NCI-H1930 (cell line): ENCODE measurements at regions not wholly inside any gene's neighbourhood (a gene's known extent, or its start where the extent isn't known, plus 50 kb on each side); places are given as distances from the start of the nearest gene placed in this dataset.

ENCODE experiments used
- DNase-seq, 2 experiments: peaks; one replicate each; lab custom pipeline; 2025; lab: John Stamatoyannopoulos, UW

DNA sequence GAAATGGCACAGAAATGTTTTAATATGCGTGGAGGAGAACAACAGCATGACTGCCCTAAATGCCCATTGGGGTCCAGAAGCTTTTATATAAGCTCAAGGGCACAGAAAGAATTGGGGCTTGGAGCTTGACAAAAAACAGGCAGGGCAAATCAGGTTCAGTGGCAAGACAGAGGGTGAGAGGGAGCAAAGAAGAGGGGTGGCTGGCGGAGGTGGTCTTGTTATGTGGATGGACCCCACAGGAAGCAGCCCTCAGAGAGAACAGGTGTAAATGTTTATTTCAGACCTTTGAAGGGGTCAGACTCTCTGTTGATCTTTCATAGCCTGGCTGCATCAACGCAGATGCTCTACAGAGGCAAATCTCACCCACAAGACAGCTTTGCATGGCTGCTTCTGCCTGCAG is 213.1 kb upstream of the B3GAT1 start:
- DNase-seq = no peak

DNA sequence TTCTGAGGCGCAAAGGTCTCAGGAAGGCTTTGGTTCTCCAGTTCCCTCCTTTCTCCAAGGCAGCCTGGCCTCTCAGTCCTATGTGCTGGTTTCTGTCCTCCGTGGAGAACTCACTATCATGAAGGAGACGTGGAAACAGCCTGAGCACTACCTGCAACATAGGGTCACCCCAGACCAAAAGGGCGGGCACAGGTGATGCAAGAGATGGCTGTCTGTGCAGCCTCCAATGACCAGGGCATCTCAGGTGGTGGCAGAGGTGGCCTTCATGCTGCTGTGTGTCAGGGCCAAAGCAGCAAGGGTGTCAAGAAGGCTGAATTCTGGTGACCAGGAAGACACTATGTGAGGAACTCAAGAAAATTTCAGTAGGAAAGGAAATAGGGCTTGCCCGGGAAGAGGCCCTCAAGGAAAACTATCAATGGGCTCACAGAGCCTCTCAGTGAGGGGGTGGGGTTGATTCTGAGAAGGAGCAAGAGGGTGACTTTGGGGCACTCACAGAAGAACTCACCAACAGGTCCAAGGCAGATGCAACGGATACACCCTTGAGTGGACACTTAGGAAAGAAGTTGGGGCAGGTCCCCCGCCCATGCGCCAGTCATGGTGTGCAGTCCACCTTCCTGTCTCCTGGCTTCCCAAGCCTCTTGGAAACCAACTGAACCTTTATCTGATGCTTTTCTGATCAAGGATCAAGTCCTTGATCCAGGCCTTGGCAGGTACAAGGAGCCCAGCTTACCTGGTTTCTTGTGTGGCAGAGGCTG is 212.3 kb upstream of the B3GAT1 start:
- DNase-seq = no peak

DNA sequence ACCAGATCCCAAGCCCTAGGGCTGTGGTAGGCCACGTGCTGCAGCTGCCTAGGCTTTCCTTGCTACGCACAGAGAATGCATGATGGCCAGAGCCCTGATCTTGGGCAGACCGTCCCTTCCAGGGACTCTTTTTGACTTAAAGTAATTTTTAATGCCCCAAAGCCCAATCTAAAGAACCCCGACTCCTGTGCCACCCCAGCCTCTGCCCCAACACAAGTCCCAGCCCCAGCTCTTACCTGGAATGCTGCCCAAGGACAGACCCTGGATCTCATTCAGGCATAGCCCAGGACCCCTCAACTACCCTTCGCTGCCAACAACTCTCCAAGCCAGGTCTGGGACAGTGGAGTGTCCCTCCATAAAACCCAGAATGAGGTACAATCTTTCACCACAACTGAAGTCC is 211.7 kb upstream of the B3GAT1 start:
- DNase-seq = no peak

DNA sequence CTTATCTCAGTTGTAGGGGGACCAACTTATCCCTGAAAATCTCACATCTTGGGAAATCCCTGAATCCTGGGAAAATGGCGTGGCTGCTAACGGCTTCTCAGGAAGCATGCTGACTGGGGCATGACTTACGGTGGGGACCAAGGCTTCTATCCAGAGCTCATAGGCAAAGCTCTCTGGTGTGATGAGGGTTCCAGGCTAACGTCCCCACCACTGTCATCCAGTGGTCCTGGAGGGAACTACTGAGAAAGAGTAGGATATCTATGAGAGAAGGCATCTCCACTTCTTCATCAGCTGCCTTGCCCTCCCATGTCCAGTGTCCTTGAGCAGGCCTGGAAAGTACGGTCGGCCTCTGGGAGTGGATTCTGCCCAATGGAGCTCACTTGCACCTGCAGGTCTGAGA is 210.4 kb upstream of the B3GAT1 start:
- no peak for DNase-seq

DNA sequence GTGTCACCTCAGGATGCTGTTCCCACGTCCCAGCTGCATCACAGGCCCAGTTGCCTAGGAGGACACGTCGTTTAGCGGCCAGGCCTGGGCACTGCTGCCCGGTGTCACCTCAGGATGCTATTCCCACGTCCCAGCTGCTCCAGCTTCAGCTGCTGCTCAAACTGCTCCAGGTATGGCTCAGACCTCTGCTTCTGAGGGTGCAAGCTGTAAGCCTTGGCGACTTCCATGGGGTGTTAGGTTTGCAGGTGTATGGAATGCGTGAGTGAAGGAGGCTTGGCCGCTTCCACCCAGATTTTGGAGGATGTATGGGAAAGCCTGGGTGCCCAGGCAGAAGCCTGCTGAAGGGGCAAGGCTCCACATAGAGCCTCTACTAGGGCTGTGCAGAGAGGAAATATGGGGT is 205.3 kb upstream of the B3GAT1 start:
- DNase-seq = no peak

DNA sequence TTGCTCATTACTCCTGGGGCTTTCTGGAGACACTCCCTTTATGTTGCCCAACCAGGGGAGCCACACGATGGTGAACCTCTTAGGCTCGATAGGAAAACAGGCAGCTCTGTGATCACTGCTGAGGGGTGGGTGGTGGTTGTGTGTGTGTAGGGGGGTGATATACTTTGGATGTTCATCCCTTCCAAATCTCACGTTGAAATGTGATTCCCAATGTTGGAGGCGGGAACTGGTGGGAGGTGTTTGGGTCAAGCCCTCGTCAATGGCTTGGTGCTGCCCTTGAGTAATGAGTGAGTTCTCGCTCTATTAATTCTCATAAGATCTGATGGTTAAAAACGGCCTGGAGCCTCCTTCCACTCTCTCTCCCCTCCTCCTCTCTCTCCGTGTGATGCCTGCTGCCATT is 204.0 kb upstream of the B3GAT1 start:
- DNase-seq = no peak

DNA sequence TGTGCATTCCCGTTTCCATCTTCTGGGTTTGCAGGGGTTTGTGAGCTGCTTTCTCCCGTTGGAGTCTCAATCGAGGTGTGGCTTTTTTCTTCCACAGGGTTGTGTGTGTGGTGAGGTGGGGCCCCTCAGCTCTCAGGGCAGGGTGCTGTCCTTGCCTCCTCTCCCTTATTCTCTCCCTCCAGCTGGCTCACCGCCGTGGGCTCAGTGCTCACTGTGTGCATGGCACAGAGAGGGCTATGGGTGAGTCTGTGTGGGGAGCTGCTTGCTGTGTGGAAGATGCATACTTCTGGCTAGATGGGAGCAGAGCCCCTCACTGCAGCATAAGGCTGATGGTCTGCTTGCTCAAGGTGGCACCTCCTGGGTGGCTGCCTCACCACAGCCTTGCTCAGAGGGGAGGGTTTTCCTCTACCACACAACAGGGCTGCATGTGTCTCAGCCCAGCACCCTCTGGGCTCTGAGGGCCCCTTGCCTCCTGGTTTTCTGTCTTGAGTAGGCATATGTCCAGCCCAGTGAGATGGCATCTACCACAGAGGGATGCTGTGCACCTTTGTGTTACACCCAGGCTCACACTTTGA is 203.1 kb upstream of the B3GAT1 start:
- DNase-seq = no peak

DNA sequence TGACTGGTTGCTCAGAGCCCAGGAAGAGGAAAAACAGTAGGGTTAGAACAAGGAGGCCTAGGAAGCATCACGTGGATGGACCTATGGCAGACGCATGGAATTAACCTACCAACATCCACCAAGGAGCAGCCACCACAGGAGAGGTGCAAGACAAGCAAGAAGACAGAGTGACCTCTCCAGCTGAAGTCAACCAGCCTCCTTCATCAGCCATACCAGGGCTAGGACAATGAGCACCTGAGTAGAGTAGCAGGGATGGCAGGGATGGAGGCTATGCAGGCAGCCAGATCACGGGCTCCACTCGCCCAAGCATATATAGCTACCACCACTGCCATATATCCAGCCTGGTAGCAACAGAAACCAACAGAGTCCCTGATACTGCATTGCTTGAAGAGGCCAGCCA is 202.1 kb upstream of the B3GAT1 start:
- no peak for DNase-seq

DNA sequence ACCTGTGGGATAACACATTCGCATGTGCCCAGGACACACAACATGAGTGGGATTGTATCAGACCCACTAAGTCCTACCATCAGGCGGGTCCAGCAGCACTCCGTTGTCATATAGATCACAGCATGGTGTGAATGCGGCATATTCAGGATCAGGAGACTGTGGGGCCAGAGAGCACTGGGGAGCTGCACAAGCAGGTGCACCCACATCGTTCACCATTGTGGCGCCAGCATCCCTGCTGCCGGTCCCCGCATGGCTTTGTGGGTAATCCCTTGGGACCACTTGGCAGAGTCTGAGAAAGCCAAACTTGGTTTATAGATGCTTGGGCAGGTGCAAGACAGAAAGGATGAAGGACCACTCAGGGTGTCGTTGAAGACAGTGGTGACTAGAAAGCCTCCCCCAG is 201.6 kb upstream of the B3GAT1 start:
- no peak for DNase-seq

DNA sequence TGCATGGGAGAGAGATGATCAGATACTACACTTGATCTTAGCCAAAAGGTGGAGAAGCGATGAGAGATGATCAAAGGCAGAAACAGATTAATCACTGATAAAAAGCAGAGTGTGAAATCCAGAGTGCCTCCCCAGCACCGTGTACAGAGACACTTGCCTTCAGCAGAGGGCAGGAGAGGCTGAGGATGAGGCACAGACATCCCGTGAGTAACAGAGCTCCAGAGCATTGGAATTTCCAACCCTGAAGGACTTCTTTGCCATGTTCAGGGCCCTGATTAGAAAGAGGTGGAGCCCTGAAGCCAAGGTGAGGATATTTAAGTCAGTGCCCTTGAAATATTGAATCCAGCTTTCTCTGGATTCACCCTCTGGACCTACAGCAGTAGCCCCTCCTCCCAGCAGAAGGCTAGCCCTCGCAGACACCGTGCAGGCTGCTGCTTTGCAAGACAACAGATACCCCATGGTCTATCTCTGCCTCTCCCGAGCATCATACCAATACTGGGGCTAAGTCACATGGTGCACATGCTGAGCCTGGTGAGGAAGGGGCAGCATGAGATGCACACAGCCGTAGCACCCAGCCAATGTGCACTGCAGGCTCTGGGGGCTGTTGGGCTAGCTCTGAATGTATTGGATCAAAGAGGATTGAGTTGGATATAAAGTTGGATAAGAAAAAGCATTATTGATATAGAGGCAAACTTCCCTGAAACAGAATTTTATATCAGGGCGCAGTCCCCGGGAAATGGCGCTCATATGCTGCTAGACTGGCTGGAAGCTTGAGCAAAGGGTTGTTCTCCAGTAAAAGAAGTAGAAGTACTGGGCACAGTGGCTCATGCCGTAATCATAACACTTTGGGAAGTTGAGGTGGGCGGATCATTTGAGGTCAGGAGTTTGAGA is 200.3 kb upstream of the B3GAT1 start:
- DNase-seq = no peak

DNA sequence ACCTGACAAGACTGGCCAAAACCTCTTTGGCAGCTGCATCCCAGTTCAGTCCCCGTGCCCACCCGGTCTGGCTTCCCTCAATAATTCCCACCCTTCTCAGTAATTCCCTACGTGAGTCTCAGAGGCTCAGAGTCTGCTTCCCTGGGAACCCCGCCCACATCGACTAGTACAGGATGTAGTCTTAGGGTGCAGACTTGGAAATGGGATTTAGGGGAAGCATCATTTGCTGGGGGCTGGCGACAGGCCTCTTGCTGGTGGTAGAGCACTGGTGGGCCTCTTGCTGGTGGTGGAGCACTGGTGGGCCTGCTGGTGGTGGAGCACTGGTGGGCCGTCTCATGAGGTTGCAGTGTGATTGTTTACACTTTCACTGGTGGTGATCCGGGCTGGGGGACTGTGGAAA is 199.5 kb upstream of the B3GAT1 start:
- no peak for DNase-seq

DNA sequence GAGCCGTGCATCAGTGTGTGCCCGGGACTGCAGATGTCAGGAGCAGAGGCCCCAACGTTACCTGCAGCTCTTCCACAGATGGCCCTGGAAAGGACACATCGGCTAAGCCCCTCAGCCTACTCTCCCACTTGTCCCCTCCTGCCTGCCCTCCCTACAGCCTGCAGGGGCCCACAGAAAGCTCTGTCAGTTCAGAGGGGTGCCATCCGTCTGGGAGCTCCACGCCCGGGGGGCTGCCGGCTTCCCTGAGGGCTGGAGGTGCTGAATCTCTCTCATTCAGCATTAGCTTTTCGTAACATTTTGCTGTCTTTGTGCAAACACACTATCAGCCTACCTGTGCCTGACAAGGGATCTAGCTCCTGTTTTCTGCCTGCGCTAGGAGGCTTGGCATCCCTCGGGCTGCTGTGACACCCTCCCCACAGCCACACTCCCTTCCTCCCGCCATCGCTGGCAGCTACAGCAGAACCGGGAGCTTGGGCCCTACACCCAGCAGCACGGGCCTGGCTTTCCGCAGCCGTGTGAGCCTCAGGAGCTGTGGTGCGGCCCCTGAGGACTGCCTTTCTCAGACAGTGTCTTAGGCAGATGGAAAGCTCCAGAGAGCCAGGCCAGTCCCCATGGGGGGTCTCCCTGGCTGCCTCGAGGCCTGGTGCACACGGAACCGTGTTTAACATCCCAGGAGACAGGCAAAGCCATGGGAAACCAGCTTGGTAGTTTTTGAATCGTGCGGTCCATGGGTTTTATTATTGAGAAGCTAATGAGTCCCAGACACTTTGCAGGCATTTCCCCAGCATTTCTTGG is 198.3 kb upstream of the B3GAT1 start:
- DNase-seq = no peak

DNA sequence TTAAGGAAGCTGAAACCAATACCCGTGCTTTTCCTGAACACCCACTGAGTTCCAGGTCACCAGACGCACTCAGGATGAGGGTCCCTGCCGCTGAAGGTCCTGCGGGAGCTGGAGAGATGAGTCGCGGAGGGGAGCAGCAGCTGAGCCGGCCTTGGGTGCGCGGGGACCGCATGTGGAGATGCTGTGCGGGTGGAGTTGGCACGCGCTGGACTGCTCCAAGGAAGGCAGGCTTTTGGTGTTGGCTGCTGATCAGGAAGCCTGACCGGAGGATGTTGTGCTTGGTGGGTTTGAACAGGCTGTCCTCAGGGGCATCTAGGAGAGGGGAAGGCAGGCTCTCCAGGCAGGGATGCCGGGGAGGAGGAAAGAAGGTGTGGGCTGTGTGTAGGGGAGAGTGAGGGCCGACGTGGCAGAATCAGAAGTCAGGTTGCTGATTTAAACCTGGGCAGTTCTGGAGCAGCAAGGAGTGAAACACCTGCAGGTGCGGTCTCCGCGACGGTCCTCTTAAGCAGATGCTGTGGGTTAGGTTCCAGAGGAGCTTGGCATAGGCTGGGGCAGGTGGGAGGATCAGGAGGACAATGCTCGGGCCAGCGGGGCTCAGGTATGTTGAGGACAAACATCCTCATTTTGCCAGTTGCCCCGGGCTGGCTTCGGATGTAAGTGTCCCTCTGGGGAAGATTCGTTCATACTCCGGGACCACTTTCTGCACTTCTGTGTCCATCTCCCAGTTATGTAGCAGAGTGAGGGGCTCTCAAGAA is 197.5 kb upstream of the B3GAT1 start:
- DNase-seq = no peak

DNA sequence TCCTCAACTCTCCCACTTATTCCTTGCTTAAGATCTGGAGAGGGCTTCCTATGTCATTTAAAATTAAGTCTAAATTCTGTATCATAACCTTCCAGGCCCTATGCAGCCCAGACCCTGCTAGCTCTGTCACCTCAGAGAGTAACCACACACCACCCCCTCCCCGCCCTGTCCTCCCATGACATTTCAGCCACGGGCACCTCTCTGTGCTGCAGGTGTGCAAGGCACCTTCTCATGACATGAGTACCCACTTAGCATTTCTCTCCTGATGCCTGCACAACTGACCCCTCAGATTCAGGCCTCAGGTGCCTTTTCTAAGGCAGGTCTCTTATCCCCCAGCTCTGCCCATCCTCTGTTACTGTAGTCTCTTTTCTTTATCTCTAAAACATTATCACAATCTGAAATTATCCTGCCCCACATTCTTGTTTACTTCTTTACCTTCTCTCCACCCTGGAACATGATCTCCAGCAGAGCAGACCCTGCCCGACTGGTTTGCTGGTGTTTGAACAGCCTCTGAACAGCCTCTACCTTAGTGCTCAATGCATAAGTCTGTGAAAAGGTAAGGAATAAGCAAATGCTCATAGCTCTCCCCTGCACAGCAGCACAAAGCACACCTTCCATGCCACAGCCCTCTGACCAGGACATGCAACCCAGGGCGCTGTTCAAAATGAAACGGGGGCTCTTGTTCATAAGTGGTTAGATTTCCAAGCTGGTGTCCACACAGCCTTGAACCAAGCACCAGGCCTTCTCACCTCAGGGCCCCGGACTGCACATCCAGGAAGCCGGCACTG is 196.1 kb upstream of the B3GAT1 start:
- DNase-seq = no peak

DNA sequence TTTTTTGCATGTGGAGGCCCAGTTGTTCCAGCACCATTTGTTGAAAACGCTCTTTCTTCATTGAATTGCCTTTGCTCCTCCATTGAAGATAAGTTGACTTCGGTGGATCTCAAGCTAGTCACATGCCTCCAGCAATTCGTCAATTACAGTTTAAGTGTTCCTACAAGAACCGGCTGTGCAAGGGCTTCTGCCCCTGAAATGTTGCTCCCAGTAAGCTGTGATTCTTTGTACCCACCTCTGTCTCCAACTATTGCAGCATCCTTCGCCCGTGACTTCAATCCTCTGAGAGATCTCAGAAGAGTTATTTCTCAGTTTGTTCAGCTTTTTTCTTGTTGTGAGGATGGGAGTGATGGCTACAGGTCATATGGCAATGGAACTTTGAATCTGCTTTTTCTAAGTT is 194.2 kb upstream of the B3GAT1 start:
- no peak for DNase-seq

DNA sequence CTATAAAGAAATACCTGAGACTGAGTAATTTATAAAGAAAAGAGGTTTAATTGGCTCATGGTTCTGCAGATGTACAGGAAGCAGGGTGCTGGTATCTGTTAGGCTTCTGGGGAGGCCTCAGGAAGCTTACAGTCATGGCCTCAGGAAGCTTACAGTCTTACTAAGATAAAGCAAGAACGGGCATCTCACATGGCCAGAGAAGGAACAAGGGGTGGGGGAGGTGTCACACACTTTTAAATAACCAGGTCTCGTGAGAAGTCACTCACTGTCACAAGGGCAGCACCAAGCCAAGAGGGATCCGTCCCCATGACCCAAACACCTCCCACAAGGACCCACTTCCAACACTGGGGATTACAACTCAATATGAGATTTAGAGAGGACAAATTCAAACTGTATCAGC is 192.8 kb upstream of the B3GAT1 start:
- no peak for DNase-seq

DNA sequence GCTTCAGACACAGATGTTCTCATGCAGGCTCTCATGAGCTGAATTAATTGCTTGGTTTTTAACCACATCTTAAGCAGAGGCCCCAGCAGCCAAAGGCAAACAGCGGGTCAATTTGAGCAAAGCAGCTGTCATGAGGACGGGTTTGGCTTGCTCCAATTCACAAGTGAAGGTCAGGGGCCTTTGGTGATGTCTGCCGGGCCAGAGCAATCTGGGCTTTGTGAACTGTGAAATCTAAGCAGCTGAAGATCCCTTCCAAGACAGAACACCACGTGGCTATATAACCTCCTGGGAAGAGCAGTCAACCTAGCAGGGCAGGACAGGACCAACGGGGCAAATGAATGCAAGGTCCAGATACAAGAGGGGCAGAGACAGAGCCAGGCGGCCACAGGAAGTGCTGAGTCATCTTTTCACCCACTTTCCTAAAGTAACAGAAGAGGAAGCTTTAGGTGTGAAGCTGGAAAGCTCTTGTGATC is 187.3 kb upstream of the B3GAT1 start:
- DNase-seq = no peak

DNA sequence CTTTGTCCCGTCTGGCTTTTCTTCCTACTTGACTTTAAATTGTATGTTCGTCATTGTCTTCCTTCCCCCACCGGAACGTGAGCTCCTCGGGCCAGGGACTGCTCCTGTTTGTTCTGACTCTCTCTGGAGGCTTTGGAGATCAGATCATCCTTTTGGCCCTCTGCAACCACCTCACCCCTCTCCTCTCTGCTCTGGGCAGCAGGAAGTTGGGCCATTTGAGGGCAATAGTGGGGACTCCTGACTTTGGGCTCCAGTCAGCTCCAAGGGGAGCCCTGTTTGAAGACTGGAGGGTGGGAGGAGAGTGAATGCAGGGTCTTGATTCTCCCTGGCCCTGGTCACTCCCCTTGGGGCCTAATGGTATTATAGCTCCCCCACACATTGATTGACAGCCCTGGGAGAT is 186.3 kb upstream of the B3GAT1 start:
- DNase-seq = no peak

DNA sequence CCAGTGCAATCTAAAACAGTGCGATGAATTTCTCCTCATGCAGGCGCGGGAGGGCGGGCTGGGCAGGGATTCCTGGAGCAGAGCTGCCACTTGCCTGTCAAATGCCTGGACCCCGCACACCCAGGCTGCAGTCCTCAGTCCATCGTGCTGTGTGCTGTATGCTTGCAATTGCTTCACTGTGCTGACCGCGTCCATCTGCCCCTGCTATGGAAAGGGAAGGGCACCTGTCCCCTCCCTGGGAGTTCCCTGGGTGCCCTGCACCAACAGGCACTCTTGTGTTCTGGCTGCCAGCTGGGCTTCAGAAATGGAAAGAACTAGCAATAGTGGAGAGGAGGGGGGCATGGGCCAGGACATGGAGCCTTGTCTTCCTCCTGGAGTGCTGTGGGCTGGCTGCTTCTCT is 185.4 kb upstream of the B3GAT1 start:
- DNase-seq = no peak

DNA sequence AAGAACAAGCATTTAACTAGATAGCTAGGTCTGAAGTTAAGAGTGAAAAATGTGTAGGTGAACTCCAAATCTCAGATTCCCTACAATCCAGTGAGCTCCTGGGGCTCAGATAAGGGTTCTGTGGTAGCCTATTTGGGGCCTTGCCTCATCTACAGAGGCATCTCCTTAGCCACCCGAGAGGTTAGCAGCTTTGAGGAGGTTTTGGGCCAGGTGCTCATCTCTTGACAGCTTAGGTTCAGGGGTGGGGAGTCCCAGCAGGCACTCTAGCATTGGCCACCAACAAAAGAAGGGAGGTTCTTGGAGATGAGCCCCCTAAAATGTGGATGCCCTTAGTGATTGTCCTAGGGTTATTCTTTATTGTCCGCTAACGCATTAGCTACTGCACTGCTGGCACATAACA is 184.4 kb upstream of the B3GAT1 start:
- DNase-seq = no peak
